GM18508 (cell line): ENCODE measurements at regions not wholly inside any gene's neighbourhood (a gene's known extent, or its start where the extent isn't known, plus 50 kb on each side); places are given as distances from the start of the nearest gene placed in this dataset.
"Not testable (repeated sequence)": the region's sequence is repeated elsewhere in the genome, so short reads cannot be mapped to it uniquely, and the experiment has no call there.

Experiments
- ATAC-seq: cut with Tn5 transposase; IDR thresholded peaks from one replicate; pipeline ENCODE4 v1.9.1; 2021; ENCODE audit warnings: moderate number of reproducible peaks; ENCODE audit not compliant: insufficient read depth, unreplicated experiment

DNA sequence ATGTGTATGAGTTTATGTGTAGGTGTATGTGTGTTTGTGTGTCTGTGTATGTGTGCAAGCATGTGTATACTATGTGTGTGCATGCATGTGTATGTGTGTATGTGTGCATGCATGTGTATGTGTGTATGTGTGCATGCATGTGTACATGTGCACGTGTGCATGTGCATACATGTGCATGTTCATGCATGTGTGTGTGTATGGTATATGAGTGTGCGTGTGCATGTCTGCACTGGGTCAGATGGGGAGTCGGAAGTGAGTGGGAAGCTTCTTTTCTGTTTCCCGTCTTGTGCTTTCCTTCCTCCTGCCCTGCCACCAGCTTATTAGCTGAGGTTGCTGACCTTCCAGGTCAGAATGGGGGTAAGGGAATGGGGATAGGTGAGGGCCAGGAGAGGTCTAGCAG, 174.7 kb downstream of the MAP2K4 start:
- no peak for ATAC-seq

DNA sequence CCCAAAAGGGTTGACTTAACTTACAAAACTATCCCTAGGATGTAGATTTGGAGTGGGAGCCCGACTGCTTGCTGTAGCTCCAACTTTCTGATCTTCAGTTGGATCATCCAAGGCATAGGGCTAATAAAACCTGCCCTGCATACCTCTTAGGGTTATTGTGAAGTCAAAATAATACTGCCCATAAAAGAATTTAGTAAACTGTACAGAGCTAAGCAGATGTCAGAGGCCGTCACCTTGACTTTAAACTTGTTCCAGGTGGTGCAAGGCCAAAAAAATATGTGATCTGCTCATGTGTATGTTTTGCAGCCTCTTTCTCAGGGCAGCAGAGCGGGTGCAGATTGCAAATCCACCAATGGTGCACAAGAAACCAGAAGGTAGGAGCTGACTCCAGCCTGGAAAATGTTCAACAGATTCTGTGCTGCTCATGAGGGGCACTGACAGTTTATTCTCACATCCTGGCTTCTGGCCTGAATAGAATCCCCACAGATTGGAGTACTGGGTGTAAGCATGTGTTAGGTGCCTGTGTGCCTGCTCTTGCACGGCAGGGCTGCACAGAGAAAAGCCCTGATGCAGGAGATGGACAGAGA, 180.7 kb downstream of the MAP2K4 start:
- no peak for ATAC-seq

DNA sequence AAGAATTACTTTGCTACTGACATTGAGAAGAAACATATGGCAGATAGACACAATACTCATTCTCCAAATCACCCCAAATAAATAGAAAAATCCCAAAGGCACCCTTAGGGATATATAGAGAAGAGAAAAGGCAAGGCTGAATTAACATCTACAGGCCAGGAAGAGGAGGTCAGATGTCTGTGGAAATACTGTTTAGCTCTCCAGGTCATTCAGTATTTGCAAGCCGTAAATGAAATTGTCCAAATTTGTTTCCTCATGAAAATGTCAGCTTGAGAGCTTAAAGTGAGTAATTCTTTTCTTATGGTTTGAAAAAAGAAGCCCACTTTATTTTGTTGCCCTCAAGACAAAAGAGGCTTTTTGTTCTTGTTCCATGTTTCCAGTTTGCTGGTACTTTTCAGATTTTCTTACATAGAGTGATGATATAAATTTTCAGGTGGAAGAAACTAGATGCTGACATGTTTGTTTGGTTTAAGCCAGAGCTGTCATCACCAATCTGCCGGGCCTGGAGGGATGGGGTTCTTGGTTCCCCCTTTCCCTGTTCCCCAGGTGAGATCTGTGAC, 189.0 kb downstream of the MAP2K4 start:
- no peak for ATAC-seq

DNA sequence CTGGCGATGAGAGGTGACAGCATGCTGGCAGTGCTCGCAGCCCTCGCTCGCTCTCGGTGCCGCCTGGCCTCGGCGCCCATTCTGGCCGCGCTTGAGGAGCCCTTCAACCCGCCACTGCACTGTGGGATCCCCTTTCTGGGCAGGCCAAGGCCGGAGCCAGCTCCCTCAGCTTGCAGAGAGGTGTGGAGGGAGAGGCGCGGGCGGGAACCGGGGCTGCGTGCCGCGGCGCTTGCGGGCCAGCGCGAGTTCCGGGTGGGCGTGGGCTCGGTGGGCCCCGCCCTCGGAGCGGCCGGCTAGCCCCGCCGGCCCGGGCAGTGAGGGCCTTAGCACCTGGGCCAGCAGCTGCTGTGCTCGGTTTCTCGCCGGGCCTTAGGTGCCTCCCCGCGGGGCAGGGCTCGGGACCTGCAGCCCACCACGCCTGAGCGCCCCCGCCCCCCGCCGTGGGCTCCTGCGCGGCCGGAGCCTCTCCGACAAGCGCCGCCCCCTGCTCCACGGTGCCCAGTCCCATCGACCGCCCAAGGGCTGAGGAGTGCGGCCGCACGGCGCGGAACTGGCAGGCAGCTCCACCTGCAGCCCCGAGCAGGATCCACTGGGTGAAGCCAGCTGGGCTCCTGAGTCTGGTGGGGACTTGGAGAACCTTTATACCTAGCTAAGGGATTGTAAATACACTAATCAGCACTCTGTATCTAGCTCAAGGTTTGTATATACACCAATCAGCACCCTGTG, 200.2 kb downstream of the MAP2K4 start:
- ATAC-seq = not testable (repeated sequence)

DNA sequence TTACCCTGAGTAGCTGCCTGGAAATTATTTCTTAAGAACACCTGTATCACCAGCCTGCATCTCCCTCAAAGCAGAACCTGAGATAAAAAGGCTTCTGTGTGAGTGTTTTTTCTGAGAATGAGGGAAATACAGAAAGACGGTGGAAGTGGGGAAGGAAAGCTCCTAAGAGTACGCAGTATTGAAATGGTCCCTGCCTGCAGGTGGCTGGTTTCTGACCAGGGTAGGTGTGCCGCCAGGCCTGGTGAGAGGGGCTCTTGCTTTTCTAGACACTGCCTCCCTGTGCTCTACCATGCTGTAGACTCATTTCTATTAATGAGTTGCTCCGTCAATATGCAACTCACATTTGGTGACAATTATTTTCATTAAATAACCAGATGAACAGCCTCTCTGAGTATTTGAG, 201.7 kb downstream of the MAP2K4 start:
- no peak for ATAC-seq

DNA sequence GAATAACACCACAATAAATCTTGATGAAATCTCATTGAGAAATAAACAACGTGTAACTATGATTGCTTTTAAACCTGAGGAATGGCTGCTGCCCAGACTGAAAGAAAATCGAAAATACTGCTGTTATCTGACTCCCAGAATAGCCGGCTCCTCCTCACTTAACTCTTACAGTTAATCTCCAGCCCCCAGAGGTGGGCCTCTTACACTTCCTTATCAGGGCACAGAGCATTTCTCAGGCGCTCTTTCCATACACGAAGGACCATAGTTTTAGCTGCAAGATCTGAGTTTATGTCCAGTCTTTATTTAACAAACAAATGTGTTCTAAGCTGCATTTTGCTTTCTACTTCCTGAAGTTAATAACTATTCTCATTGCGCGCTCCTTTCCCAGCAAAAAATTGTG, 206.9 kb downstream of the MAP2K4 start:
- no peak for ATAC-seq

DNA sequence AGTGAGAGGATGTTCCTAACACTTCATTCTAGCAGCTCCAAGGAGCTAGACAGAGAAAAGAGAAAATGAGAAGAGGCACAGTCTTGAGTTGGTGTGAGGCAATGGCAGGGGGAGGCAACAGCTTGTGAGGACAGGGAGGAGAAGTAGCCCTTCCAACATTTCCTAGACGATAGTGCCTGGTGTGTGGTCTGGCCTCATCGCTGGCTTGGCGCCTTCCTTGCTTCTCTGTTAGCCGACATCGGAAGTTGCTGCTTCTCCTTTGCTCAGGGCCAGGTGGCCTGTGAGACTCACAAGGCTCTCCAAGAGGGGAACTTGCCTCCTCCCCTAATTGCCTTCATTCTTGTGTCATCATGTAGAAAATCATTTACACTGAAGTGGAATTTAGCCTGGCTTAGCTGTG, 208.7 kb downstream of the MAP2K4 start:
- no peak for ATAC-seq

DNA sequence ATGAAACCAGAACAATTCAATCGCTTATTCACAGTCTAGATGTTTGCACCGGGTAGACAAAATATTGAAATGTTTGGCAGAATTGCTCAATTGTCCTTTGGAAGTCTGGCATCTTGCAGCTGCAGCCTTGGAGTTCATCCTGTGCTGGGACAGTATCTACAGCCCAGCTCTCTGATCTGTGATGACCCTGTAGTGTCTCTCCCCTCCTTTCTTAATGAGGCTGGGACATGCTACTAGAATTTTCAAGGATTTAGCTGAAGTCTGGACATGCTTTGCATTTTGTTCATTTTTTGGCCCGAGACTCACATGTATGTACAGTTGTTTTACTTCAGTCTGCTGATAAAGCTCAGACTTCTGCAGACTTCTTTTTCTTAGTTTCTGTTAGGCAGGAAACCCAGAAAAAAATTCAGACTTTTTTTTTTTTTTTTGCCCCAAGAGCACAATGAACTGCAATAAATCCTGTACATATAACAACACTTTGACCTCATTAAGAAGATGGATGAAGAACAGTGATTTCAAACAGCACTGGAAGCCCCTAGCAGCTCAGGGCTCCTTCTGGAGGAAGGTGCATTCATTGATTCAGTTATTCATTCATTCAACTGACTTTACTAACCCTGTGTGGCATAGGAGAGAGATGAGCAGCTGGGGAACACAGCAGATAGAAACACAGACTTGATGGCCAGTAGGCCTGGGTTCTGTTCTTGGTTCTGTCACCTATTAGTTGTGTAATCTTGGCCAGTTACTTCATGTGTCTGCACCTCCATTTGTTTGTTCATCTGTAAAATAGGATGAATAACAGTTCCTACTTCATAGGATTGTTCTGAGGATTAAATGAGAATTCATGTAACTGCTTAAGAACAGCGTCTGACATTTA, 210.0 kb downstream of the MAP2K4 start:
- ATAC-seq = no peak

DNA sequence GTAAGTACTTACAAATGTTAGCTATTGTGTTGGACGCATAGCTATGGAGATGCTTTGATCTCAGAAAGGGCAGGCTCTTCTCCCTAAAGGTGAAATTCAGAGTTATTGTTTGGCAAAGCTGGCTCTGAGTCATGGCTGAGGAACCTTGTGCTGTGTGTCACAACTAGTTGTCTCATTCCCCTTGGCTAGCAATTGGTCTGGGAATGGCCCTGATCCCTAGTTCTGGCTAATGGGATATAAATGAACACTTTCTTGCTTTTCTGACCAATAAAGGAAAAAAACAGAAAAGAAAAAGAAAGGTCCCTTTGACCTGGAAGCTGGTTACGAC, 210.6 kb downstream of the MAP2K4 start:
- ATAC-seq = no peak

DNA sequence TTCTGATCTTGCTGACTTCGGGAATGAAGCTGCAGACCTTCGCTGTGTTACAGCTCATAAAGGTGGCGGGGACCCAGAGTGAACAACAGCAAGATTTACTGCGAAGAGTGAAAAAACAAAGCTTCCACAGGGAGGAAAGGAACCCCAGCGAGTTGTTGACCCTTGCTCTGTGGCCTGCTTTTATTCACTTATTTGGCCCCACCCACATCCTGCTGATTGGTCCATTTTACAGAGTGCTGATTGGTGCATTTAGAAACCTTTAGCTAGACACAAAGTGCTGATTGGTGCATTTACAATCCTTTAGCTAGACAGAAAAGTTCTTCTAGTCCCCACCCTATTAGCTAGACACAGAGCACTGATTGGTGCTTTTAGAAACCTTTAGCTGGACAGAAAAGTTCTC, 218.3 kb downstream of the MAP2K4 start:
- not testable (repeated sequence) for ATAC-seq

DNA sequence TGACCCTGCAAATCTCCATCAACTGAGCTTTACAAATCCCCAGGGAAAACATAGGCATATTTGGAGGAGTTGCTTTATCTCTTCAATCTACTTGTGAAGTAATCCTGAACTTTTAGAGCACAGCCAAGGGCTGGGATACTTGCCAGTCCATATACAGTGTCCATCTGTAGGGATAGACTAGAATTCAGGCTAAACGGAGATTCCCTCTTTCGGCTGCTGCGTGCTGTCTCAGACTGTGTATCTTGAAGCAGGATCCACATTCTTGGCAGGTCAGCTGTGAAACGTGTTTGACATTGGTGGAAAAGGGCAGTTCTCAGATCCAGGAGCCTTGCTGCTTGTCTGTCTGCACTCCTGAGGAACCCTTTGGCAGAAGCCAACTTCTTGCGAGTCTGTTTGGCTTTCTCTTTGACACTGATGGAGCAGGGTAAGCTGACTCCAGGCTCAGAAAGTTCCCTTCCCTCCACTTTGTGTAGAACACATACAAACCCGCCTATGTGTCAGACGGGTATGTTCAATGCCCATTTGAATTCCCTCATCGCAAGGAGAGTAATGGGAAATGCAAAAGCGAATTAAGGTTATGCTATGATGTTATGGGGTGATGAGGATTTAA, 221.8 kb downstream of the MAP2K4 start:
- no peak for ATAC-seq

DNA sequence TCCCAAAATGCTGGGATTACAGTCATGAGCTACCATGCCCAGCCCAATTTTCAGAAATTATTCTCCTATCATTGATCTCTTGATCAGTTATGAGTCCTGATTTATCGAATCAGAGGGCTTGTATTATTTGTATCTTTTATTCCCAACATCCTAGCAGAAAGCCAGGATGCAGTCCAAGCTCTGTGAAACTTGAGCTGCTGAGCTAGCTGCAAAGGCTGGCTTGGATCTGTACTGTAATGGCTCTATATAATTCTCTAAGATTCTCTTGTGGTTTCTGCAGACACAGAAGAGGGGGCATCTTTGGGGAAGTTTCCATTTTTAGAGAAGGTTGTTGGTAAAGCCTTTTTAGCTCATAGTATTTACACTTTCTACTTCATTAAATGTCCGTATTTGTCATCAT, 227.1 kb downstream of the MAP2K4 start:
- no peak for ATAC-seq

DNA sequence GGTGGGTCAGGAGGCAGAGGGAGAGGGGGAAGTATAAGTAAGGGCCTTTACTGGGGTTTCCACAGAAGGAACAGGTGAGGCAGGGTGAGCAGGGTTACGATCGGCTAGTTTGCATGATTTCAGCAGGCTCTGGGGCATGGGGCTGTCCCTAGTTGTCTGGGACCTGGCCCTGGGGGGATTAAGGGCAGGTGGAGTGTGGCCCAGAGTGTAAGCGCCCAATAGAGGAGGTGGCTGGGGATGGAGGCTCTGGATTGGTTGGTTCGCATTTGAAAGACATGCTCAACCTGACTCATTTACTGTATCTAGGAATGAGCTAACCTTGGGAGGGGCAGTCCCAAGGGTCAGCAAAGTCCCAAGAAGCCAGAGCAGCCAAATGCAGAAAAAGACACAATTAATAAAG, 230.3 kb downstream of the MAP2K4 start:
- ATAC-seq = no peak

DNA sequence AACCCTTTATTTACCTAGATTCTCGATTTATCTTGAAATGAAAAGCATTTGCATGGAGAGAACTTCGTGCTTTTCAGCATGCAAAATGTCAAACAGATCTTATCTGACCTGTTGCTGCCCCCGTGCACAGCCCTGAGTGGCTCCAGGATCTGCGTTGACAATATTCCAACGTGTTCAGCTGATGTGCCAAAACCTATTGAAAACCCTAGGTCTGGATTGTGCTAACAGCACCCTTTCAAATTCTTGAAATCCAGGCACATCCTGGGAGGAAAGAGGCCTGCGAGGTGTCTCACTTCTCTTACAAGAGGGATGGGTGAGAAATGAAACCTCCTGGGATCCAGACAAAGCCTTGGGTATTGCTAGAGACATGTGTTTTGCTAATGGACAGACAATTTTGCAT, 231.8 kb downstream of the MAP2K4 start:
- no peak for ATAC-seq

DNA sequence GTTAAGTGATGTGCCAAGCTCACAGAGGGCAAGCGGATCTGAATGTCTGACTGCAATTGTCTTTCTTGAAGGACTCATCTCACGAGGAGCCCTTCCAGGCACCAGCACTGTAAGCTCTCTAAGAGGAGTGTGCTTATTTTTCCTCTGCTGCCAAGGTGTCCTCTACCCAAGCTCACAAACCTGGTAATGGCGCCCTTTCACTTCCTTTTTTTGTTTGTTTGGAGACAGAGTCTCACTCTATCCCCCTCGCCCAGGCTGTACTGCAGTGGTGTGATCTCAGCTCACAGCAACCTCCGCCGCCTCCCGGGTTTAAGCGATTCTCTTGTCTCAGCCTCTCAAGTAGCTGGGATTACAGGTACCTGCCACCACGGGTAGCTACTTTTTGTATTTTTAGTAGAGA, 233.8 kb downstream of the MAP2K4 start:
- ATAC-seq = no peak

DNA sequence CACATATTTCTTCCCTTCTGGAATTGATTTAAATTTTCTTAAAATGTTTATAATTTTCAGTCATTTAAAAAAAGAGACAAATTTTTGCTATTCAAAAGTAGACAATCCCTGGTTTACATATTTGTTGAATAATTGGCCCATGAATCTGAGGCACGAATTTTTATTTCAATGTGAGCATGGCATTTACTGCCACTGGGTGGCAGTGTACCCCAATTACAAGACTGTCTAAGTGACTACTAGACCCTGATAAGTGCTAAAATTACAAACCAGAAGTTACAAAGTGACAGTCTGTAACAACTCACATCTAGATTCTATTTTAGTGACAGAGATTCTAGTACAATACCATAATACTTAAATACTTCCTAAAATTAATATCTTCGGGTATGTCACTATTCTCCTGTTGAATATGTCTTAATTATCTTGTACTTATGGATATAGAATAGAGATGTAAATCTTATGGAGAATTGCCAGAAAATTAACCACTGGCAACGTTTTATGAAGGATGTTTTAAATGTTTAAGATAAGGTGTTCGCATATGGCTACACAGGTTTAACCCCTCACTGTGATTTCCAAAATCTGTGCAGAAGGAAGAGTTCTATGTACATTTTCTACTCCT, 235.8 kb downstream of the MAP2K4 start:
- ATAC-seq = peak; percentile 48

DNA sequence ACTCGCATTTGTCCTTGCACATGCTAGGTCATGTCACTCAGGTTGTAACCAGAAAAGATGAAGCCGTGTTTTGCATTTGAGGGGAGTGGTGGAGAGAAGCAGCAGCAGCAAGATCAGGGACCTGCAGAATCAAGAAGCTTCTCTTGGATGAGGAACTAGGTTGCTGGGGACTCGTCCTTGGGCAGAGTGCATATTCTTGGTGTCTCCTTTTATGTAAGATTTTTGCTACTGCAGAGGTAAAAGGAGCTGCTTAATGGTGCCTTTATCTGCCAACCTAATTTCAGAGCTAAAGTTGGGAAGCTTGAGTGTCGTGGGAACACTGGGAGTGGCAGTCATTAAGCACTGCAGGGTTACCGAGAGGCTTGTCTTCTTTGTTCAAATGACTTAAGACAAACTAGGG, 236.5 kb downstream of the MAP2K4 start:
- no peak for ATAC-seq

DNA sequence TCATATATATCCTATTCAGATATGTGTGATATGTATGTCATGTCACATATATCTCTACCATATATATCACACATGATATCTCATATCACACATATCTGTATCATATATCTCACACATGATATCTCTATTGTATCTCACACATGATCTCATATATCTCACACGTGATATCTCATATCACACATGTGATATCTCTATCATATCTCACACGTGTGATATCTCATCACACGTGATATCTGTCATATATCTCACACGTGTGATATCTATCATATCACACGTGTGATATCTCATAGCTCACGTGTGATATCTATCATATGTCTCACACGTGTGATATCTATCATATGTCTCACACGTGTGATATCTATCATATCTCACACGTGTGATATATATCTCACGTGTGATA, 240.7 kb downstream of the MAP2K4 start:
- ATAC-seq = no peak

DNA sequence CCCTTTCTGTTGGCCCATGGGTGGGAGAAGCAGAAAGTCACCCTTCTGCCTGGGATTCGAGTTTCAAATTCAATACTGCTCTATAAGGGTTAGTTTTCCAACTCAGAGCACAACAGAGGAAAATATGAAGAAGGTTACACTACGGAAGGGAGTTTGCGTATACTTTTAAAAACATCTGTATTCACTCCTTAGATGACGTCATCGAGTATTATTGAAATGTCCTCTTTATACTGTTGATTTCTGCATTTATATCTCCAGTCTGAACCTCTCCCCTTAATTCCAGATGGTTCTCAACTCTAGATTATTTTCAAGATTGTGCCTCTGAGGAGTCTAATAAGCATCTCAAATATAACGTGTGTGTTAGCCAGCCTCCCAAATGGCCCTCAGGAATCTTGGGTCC, 249.1 kb downstream of the MAP2K4 start:
- ATAC-seq = no peak

DNA sequence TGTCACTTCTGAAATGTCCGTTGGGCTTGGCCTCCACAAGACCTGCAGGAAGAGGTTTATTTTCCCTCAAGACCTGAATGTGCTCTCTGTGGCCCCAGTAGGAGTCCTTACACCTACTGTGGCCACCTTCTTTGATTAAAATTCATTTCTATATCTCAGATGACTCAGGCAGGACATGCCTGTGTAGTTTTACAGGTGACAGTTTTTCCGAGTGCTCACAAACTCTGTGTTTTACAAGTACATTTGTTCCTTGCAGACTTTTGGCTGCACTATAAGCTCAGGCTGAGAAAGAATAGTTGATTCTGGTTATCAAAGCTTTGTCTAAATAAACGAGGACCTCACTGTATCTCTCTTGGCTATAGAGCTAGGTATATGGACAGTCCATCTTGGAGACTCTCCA, 257.1 kb downstream of the MAP2K4 start:
- no peak for ATAC-seq
